Anterior cingulate cortex (tissue), 58 donors: ENCODE measurements at regions not wholly inside any gene's neighbourhood (a gene's known extent, or its start where the extent isn't known, plus 50 kb on each side); places are given as distances from the start of the nearest gene placed in this dataset.
"Not testable (repeated sequence)": the region's sequence is repeated elsewhere in the genome, so short reads cannot be mapped to it uniquely, and the experiment has no call there.

Experiments used
- DNase-seq, 58 donors: peaks; one replicate each; lab custom pipeline; 2025; lab: John Stamatoyannopoulos, UW

DNA sequence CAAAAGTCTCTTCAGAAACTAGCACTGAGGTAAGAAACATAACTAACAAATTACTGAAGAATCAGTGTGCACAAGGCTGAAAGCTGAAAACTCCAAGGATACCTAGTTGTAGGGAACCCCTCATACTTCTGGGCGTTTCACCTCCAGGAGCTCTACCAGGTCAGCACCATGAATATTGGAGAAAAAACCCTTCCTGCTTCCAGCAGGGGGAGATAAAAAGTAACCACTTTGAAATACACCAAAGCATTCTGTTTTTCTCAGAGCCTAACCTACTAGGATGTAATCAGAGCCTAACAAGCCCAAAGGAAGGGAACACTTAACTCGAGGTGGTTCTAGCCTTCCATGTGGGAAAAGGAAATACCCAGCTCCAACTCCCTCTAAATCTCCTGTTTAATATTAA lies 175.8 kb upstream of the MME start:
- DNase-seq: no peak

DNA sequence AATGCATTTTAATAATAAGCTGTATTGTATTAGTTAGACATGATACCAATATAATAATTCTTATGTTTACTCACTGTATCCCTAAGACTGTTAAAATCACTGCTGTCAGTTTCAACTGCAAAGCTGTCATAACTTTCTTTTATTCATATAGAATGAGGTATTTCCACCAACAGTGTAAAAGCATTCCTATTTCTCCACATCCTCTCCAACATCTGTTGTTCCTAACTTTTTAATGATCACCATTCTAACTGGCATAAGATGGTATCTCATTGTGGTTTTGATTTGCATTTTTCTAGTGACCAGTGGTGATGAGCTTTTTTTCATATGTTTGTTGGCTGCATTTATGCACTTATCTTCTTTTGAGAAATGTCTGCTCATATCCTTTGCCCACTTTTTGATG lies 177.6 kb upstream of the MME start:
- DNase-seq: not testable (repeated sequence)

DNA sequence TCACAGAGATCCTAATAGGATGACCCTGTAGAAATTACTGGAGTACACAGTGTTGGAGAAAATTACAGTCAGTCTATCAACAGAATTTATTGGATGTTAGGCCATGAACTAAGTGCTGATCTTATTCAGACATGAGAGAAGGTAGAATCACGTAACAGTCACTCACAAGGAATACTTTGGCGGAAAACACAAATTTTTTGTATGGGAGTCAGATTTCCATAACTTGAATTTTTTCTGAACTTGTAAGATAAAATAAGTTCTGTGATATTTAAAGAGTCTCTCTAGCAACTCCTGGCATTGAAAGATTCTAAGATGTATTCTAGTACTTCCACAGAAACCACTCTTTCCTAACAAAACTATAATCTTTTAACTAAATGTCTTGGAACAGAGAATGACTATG lies 178.8 kb upstream of the MME start:
- no peak for DNase-seq

DNA sequence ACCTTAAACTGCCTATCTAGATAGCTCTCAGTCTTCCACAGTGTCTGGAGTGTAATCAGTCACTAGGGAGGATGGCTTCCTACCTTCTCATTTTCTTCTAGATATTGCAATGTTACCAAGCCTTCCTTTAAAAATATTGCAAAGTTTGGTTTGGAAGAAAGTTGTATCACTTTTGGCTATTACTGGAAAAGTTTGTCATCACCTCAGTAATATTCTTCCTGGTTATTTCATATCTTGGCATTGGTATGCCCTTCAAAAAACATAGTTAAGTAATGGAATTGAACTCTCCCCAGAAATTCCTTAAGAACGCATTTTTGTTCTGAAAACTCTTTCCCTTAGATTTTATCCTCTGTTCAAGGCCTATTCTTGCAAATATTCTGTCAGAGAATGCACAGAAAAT lies 179.3 kb upstream of the MME start:
- DNase-seq: no peak

DNA sequence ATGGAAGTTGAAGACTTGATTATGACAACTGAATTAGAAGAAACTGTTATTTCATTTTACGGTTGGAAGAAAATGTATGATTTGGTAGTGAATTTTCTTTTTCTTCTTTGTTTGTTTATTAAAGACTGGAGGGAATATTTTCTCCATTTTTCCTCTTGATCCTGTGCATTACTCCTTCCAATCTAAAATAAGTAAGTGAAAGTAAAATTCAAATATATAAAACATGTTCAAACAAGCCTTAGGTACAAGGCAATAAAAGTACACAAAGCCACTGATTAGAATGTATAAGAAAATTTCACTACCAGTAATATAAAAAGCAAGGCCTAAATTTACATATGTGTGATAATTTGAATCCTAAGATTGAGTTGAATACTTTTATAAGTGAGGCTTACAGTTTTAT lies 181.2 kb upstream of the MME start:
- no peak for DNase-seq

DNA sequence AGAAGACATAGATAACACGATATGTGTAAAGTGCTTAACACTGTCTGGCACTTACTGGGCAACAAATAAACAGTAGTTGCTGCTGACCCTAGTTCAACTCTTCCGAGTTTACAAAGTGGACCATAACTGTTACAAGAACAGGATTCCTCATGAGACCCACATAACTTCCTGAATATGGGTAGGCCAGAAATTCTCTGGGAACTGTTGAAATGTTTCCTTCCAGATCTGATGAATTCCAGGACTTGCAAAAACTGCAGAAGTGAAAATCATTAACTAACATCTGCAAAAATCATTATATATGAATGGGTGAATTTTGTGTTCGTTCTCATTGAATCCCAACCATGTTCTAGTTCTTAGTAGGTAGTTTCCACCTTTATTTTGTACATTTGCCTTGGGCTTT lies 181.7 kb upstream of the MME start:
- no peak for DNase-seq

DNA sequence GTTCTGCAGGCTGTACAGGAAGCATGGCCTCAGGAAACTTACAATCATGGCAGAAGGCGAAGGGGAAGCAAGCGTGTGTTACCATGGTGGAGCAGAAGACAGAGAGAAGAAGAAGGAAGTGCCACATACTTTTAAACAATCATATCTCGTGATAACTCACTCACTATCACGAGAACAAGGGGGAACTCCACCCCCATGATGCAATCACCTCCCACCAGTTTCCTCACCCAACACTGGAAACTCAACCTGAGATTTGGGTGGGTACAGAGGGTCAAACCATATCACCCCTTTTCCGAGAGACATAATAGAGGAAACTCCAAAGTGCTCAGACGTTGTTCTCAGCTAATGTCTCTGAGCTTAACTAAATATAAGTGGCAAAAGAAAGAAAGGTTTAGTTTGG lies 186.3 kb upstream of the MME start:
- DNase-seq: no peak

DNA sequence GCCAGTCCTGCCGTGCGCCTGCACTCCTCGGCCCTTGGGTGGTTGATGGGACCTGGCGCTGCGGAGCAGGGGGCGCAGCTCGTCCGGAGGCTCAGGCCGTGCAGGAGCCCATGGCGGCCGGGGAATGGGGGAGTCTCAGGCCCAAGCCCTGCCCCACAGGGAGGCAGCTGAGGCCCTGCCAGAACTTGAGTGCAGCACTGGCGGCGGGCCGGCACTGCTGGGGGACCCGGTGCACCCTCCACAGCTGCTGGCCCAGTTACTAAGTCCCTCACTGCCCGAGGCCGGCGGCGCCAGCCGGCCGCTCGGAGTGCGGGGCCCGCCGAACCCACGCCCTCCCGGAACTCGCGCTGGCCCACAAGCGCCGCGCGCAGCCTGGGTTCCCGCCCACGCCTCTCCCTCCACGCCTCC lies 190.9 kb upstream of the MME start:
- DNase-seq: no peak

DNA sequence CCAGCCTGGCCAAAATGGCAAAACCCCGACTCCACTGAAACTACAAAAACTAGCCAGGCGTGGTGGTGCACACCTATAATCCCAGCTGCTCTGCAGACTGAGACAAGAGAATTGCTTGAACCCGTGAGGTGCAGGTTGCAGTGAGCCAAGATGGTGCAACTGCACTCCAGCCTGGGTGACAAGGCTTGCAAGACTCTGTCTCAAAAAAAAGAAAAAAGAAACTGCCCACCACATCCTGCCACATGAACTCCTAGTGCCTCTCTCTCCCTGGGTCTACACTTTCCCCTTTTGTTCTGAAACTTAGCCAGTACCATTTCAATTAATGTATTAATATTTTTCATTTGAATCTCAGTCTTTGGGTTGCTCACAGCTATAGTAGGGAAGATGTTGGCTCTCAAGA lies 192.2 kb upstream of the MME start:
- DNase-seq: no peak

DNA sequence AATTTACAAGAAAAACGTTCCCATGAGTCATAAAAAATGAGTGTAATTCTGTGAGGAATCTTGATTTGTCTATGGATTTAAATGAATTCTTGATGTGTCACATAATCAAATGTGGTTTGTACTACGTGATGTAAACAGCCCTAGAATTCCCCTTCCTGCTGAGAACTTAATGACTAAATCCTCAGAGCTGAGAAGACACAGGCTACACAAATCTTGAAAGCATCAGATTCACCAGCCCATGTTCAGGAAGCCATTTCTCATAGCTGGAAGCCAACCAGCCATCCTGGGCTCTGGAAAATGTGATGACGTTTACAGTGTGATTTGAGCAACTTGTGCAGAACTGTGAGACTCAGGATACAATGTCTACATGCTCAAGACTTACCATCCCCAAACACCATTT lies 193.7 kb upstream of the MME start:
- no peak for DNase-seq

DNA sequence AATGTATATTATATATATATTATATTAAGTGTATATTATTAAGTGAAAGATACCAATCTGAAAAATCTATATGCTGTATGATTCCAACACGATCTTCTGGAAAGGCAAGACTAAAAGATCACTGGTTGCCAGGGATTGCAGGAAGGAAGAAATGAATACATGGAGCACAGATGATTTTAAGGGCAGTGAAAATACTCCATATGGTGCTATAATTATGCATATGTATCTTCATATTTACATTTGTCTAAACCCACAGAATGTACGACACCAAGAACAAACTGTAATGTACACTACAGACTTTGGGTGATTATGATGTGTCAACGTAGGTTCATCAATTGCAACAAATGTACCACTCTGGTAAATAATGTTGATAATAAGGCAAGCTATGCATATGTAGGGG lies 194.7 kb upstream of the MME start:
- DNase-seq: no peak

DNA sequence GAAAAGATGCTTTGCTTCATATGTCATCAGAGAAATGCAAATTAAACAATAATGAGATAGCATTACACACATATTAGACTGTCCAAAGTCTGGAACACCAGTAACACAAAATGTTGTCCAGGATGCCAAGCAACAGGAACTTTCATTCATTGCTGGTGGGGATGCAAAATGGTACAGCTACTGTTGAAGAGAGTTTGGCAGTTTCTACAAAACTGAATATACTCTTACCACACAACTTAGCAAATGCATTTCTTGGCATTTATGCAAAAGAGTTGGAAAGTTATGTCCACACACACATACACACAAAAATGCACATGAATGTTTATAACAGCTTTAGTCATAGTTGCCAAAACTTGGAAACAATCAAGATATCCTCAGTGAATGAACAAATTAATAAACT lies 195.2 kb upstream of the MME start:
- no peak for DNase-seq

DNA sequence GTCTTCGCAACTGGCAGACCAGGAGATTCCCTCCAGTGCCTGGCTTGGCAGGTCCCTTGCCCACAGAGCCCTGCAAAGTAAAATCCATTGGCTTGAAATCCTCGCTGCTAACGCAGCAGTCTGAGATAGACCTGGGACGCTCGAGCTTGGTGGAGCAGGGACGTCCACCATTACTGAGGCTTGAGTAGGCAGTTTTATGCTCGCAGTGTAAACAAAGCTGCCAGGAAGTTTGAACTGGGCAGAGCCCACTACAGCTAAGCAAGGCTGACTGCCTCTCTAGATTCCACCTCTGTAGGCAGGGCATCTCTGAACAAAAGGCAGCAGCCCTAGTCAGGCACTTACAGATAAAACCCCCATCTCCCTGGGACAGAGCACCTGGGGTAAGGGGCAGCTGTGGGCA lies 205.0 kb upstream of the MME start:
- no peak for DNase-seq

DNA sequence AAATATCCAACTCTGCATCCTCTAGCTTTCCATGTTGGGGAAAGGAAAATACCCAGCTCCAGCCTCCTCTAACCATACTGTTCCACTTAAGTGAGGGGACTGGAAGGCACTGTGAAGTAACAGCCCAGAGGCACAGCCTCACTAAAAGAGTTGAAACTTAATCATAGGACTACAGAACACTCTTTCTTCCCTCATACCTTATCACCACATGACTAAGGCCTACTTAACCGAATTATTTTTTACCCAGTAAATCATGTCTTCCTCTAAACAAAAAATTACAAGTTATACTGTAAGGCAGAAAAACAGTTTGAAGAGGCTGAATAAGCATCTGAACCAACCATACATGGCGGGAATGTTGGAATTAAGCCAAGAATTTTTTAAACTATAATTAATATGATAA lies 207.4 kb upstream of the MME start:
- no peak for DNase-seq

DNA sequence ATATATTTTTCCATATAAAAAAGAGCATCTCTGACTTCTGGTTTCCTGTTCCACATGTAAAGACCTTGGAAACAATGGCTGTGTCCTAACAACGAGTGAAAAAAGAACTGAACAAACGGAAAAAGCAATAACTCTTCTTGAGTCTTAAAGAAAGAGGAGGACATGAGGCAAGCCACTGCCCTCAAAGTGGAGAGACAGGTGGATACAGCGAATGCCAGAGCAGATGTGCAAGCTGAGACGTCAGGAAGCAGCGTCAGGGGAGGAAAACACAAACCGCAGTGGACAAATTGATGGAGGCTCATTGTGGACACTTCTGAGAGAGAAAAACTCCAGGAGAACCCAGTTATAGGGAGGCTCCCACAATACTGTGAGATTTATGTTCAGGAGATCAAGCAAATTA lies 208.0 kb upstream of the MME start:
- no peak for DNase-seq

DNA sequence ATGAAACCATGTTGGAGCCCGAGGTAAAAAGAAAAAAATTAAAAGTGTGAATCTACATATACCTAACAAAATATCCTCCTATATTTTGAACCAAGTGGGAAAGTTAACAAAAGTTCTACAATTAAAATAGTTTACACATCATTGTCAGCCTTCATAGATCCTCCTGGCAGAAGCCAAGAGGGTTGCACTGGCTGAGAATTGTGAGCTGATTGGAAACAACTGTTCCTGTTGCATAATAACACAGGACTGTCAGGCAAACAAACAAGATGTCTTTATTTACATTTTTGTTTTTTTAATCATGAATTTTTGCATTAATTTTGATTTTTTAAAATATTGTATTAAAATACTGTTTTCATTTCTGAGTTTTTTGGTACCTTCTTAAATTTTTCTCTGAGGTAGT lies 215.2 kb upstream of the MME start:
- DNase-seq: no peak

DNA sequence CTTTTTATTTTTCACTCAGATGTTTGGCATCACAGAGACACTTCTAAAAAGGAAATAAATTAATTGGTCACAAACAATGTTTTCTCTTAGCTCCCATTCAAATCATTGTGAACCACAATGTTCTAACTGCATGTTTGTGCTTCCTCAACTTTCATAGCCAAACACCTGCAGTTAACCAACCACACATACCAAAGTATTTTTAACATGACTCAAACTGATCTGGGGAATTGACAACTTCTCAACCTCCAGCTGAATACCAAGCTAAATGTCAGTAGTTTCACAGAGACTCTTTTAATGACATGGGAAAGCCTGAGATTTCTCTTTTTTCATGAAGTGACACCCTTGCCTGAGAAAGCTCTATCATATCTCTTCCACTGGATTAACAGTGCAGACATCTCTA lies 217.9 kb upstream of the MME start:
- DNase-seq: no peak

DNA sequence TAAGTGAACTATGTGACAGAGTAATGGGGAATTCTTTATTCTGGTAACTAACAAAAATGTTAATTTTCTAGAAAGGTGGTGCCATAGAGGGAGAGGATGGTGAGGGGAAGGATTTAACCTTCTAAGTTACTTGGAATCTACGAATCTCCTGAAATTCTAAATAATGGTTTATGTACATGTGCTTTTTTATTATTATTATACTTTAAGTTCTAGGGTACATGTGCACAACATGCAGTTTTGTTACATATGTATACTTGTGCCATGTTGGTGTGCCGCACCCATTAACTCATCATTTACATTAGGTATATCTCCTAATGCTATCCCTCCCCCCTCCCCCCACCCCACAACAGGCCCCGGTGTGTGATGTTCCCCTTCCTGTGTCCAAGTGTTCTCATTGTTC lies 227.1 kb upstream of the MME start:
- DNase-seq: not testable (repeated sequence)

DNA sequence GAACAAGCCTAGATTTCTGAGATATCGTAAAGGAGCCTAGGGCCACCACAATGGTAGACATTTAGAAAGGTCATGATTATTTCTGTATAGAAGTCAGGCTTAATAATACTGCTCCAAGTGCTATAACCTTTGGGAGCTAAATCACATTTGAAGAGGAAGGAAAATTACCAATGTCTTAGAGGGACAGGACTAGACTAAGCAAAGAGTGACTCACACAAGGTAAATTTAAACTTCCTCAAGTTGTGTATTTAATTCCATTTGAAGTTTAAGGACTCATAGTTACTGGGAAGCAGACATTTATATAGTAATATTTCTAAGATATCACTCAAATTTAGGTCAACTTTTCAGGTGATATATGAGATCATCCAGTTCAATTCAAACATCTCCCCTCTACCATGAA lies 227.6 kb upstream of the MME start:
- DNase-seq: no peak

DNA sequence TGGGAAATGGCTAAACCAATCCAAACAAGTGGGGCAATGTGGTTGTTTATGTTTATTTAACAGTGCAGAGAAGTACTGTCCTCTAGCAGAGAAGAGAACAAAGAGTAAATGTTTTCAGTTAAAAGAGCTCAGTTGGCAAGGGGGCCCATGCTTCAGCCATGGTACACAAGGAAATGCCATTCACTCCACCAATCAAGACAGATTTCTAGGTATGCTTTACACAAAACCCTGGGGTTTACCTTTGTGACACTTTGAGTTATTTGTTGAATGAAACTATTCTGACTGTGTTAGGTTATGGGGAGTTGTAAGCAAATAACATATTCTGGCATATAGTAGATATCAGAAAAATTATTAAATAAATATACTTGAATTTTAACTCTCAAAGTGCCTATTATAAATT lies 228.5 kb upstream of the MME start:
- no peak for DNase-seq

DNA sequence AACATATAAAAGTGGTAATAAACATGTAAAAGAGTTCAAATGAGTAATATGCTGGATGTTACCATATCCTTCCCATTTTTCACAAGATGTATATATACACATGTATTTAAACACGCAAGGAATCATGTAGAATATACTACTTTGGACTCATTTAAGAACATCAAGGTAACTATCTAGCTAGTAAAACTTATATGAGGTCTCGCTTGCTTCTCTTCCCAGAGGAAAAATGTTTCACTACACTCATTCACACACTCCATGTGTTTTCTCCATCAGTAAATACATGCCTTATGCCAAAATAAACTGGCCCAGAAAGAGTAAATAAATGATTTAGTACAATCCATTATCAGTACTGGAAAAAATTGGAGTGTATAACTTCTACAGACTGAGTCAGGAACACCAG lies 229.2 kb upstream of the MME start:
- DNase-seq: no peak

DNA sequence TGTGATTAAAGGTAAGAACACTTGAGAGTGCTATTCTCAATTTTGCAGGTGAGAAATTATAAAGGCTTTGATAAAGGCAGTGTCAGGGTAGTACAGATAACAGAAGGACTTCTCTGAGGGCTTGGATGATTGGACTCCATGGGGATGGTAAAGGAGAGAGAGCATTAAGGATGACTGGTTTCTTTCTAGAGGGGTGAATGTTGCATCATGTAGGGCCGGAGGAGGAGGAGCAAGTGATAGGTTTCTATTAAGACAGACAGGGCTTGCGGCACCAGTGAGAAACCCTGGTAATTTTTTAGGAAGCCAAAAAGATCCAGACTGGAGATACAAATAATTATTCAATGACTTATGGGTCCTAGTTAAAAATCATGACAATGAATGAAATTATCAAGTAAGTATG lies 230.7 kb upstream of the MME start:
- DNase-seq: no peak

DNA sequence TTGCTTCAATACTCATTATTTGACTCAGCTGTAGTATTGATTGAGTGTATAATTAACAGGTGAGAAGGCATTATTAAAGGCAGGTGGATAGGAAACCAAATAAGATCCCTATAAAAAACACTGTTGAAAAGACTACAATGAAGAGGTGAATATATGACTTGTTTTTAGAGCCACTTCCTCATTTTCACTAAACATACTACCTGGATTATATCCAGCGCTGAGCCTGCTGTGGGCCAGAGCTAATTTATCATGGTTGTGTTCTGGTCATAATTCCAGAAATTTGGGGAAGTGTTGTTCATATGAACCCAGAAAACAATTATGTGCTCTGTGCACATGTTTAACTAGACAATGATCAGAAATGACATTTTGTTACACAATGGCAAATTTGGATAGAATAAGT lies 235.3 kb upstream of the MME start:
- DNase-seq: no peak

DNA sequence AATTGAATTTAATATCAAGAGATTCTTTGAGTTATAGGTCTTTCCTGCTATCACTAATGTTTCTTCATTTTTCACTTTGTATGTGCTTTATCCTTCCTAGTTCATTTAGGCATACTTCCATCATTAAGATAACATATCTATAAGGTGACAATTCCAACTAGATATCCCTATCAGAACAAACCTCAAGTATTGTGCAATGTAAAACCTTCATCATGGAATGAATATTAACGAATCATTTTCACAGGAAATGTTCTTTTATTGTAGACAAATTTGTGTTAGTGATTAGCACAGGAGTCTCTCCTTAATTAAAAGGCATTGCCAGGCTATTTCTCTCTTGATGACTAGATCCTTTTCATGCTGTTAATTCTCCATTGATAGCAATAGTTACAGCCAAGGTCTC lies 236.5 kb upstream of the MME start:
- no peak for DNase-seq
